Activated CD4-positive, alpha-beta T cell treated with anti-CD3 and anti-CD28 coated beads, Interleukin-2, amount 50 U/mL, for 16 hours (primary cell): ENCODE measurements at regions not wholly inside any gene's neighbourhood (a gene's known extent, or its start where the extent isn't known, plus 50 kb on each side); places are given as distances from the start of the nearest gene placed in this dataset.
"Not testable (repeated sequence)": the region's sequence is repeated elsewhere in the genome, so short reads cannot be mapped to it uniquely, and the experiment has no call there.

ENCODE experiments used
- DNase-seq: peaks from one replicate; pipeline ENCODE4 v3.0.0-alpha.2; 2020

GRCh38 chr17:5871666-5872065 lies 198.5 kb upstream of the WSCD1 start:
- no peak for DNase-seq

DNA sequence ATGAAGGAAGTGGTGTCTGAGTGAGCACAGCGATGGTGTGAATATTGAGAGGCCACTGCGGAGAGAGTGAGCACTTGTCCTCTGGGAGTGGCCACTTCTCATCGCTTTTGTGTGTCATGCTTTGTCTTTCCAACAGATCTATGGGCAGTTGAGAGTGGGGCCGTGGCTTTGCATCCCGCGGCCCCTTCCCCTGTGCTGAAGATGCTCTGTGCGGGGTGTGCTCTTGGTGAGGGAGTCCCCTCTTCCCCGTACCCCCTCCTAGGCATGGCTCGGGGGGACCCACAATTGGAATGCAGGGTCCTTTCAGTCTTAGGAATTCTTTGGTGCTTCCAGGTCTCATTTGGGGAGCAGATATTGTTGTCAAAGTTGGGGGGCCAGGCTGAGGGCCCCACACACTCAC lies 197.3 kb upstream of the WSCD1 start:
- DNase-seq, result no peak

- no peak for DNase-seq
Measured at GRCh38 chr17:5873781-5874180, 196.4 kb upstream of the WSCD1 start.

DNA sequence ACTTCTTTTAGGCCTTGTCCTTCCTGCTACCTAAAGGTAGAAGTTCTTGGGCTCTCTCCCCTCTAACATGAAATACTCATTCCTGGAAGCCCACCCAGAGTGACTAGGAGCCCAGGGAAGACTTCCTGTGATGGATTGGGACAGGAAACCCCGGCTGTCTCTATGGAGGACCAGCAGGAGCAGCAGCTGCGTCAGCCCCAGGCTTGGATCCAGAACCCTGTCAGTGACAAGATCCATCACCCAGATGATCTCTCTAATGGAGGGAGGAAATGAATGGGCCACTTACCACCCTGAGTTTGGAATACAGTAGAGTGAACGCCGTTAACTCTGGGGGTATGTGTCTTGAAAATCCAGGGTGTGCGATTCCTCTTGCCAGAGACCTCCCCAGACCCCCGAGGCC lies 195.7 kb upstream of the WSCD1 start:
- no peak for DNase-seq

- DNase-seq, result no peak
Measured at GRCh38 chr17:5877366-5877765, 192.8 kb upstream of the WSCD1 start.

- DNase-seq, result no peak
Measured at GRCh38 chr17:5877948-5878347, 192.2 kb upstream of the WSCD1 start.

- DNase-seq, result no peak
Measured at GRCh38 chr17:5881849-5882248, 188.3 kb upstream of the WSCD1 start.

GRCh38 chr17:5883775-5884665 lies 186.2 kb upstream of the WSCD1 start:
- no peak for DNase-seq

- DNase-seq, result no peak
Measured at GRCh38 chr17:5885336-5885735, 184.8 kb upstream of the WSCD1 start.

DNA sequence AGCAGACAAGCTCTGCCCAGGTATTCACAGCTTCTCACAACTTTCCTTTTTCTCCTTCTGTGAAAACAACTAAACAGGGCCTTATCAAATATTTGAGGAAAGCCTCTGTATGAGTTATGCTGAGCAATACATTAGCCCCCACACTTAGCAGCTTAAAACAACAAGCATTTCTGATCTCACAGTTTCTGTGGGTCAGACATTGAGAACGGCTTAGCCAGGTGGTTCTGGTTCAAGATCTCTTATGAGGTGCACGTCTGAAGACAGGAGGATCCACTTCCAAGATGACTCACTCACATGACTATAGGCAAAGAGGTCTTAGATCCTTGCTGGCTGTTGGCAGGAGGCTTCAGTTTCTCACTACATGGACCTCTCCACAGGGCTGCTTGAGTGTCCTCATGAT lies 181.4 kb upstream of the WSCD1 start:
- no peak for DNase-seq

GRCh38 chr17:5892921-5893675 lies 177.1 kb upstream of the WSCD1 start:
- no peak for DNase-seq

DNA sequence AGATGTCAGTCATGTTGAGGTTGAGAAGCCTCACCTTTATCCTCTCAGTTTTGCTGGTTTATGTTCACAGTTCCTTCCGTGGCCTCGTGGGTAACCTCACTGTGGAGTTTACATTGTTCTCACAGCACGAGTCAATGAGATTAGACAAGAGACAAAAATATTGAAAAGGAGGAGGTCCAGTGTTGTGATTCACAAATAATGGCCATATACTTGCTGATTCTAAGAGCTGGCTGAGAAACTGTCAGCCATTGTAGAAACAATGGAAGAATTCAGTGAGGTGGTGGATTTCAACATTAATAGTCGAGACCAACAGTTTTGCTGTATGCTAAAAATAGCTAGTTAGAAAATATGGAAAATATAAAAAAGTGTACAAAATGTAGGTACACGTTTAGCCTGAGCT lies 176.4 kb upstream of the WSCD1 start:
- no peak for DNase-seq

GRCh38 chr17:5895276-5895675 lies 174.9 kb upstream of the WSCD1 start:
- DNase-seq, result no peak

GRCh38 chr17:5896215-5896614 lies 174.0 kb upstream of the WSCD1 start:
- no peak for DNase-seq

GRCh38 chr17:5897275-5897911 lies 172.8 kb upstream of the WSCD1 start:
- DNase-seq, result no peak

DNA sequence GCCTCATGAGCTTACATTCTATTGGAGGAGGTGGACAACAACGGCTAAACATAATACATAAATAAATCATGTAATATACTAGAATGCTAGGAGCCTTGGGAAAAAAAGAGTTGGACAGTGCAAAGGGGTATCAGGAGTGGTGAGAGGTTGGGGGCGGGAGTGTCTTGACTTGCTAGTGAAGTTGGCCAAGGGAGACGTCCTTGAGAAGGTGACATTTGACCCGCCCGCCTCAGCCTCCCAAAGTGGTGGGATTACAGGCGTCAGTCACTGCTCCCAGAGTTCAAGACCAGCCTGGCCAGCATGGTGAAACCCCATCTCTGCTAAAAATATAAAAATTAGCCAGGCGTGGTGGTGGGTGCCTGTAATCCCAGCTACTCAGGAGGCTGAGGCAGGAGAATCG lies 172.2 kb upstream of the WSCD1 start:
- DNase-seq, result not testable (repeated sequence)

DNA sequence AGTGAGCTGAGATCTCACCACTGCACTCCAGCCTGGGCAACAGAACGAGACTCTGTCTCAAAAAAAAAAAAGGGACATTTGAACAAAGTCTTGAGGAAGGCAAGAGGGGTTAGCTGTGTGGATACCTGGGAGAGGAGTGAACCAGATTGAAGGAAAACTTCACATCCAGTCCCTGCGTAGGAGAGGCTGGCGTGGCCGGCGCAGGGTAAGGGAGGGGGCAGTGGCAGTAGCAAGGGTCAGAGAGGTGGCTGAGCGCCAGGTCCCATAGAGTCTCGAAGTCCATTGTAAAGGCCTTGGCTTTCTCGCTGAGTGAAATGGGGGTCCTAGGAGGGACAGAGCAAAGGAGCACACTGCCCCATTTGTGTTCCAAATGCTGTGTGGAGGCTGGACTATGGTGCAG lies 171.8 kb upstream of the WSCD1 start:
- no peak for DNase-seq

DNA sequence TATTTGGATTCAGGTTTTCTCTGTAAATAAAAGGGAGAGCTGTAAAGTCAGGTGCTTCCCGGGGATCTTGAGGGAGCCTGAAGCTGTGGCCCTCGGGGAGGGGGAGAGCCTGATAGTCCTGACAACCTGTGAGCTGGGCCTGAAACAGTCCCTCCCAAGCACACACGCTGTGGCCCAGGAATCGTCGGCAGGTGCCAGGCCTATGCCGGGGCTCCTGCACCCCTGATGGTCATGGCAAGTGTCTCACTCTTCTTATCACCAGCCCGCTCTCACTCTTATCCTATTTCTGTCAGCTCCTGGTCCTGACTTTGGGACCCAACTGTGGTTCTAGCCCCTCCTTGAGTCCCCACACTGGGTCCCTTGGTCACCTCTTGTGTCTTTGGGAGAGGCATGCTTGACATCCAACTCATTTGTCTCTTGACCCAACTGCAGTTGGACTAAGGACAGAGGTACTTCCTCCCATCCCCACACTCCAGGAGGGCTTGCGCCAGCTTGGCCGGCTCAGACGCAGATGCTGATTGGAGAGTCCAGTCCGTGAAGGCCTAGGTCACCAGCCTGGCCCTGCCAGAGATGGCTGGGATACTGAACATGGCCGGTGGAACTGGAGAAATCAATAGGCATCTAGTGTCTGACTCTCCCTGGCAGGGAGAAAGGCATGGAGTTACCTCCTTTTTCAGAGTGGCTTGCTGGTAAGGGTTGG lies 170.5 kb upstream of the WSCD1 start:
- DNase-seq, result no peak

- DNase-seq, result no peak
Measured at GRCh38 chr17:5901731-5902130, 168.4 kb upstream of the WSCD1 start.

GRCh38 chr17:5902181-5903140 lies 167.7 kb upstream of the WSCD1 start:
- DNase-seq, result no peak

DNA sequence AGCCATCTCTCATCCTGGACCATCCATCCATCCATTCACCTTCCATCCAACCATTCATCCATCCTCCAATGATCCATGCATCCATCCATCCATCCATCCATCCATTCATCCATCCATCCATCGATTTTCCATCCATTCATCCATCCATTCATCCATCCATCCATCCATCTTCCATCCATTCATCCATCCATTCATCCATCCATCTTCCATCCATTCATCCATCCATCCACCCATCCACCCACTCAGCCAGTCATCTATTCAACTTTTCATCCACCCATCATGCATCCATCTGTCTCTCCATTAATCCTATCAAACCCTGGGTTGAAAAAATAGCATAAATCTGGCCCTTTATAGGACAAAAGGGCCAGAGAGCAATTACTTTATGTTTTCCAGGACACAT lies 158.3 kb upstream of the WSCD1 start:
- no peak for DNase-seq

DNA sequence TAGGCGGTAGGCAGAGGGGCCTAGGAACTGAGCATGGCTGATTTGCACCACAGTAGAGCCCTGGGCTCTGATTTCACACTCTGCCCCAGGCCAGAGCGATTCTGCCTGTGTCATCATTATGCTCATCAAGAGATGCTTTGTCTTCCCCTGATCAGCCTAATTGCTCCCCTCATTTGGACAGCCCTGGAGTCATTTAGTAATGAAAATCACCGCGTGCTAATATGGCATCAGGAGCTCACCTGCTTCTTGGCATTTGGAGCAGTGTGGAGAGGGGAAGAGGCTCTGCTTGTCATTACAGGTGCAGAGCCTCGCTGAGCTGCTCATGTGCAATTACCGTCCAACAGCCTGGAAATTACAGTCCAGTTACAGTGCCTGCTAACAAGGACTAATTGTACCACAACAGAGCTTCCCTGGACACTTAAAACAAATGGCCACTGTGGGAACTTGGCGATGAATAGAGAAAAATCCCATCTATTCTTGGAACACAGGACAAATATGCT lies 157.1 kb upstream of the WSCD1 start:
- no peak for DNase-seq
